ENCODE measurements at regions not wholly inside any gene's neighbourhood (a gene's known extent, or its start where the extent isn't known, plus 50 kb on each side); places are given as distances from the start of the nearest gene placed in this dataset.

- no peak for DNase-seq
These were observed 395.2 kb downstream of the RAD51AP2 start for GRCh38 chr2:17122887-17123501.

DNA sequence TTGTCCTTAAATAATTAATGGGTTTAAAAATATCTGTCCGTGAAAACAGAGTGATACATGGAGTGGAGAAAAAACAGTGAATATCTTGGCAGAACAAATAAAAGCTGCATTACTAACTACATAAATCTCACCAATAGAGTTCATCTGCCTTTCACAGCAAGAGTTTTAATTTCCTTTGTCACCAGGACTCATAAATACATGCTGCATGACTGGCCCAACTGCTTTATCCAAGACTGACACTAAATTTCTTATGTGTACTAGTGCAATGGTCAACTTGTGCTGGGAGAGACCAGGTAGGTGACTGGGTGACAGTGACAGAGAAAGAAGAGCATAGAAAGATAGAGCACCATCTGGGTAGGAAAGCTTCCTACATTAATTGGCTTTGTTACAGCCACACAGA is 402.8 kb downstream of the RAD51AP2 start:
- no peak for DNase-seq

GRCh38 chr2:17115042-17115441 is 403.2 kb downstream of the RAD51AP2 start:
- DNase-seq: no peak

DNA sequence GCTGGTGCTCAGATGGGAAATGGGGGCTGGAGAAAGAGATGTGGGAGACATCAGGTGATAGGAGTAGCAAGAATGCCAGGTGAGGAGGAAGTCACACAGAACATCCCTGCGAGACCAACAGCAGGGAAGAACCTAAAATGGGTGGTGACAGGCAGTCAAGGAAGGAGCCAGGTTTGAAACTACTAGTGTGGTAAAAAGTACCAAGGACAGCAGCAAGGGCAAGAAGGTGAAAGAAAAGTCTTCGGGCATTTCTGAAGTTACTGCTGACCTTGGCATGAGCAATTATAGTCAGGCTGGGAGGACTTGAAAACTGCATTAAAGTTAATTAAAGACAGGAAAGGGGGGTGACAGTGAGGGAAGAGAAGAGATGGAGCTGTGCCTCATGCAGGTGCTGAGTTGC is 410.4 kb downstream of the RAD51AP2 start:
- DNase-seq: no peak

DNA sequence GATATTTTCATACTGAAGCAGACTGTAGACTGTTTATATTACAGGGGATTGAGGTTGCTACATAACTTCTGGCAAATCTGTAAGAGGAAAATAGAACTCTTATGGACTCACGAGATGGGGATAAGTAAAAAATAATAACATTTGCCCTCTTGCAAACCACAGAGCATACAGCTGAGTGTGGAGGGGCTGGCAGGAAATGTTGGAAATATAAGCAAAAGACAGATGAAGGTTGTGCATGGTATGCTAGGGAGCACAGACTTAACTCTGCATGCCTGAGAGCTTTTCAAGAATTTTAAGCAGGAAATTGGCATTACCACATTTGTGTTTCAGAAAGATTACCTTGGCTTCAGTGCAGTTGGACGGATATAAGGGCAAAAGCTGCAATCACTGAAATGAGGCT is 411.1 kb downstream of the RAD51AP2 start:
- DNase-seq: no peak

DNA sequence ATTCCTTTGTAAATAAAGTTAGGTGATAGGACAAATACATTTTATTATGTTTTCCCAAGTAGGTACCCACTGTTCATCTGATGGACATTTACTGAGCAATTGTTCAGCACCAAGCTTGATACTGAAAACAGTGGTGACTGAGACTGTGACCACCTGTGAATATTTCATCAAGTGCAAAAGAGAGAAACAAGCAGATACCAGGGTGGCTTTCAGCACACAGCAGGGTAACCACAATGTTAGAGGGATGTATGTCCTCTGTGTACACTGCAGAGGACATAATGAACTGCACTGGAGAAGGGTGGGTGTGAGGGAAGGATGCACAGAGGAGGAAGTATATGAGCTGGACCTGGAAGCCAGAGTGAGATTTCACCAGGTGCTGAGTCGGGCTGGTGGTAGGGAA is 411.8 kb downstream of the RAD51AP2 start:
- no peak for DNase-seq

GRCh38 chr2:17104454-17104853 is 413.8 kb downstream of the RAD51AP2 start:
- DNase-seq: no peak

GRCh38 chr2:17101596-17101995 is 416.6 kb downstream of the RAD51AP2 start:
- DNase-seq: no peak

GRCh38 chr2:17101091-17101490 is 417.1 kb downstream of the RAD51AP2 start:
- no peak for DNase-seq

GRCh38 chr2:17095340-17095739 is 422.9 kb downstream of the RAD51AP2 start:
- DNase-seq: no peak

DNA sequence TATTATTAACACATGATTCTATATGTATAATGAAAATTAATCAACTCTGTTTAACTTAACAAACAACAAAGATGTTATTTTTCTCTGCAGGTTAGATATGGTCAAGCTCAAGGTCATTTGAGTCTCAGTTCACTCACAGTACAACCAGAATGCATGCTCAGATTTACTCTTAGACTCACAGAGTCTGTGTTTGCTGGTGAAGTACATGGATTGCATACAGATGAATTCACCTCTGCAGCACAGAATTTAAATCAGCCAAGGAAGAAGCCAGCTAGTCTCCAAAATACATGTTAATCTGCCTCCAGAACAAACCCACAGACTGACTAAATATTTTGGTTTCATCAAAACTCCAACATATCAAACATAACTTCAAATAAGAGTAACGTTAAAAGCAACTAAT is 424.5 kb downstream of the RAD51AP2 start:
- no peak for DNase-seq

GRCh38 chr2:17086990-17087389 is 421.4 kb upstream of the CYRIA start:
- DNase-seq: no peak

- no peak for DNase-seq
These were observed 420.0 kb upstream of the CYRIA start for GRCh38 chr2:17085546-17086202.

DNA sequence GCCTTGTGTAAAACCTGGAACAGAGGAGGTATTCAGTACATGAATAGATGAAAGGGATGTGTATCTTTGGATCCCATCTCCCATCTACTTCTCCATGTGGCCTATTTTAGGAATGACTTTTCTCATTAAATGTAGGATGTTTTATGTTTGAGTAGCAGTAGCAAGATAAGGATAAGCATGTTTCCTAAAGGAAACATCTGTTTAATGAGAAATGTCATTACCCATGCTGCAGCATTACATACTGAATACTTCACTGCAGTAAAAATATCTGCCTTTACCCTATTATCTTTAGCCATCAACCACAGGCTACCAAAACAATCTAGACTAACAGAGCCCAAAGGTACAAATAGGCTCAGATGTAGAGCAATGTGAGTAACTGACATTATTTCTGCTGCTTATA is 419.2 kb upstream of the CYRIA start:
- DNase-seq: no peak

DNA sequence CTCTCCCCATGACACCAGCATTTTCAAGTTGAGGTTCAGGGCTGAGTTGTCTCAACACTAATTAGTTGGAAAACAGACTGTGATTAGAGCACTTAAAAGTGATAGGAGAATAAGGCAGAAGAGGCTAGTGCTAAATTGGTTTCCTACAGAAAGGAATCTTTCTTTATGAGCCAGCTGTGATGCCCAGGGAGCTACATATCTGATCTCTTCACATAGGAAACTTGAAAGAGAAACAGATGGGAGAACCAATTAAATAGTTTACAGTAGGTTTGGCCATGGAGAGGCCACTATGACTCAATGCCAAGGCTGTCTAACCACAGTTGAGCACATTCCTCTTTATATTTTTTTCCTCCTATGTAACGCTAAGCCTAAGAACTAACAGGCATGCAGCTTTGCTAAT is 418.3 kb upstream of the CYRIA start:
- DNase-seq: no peak

- DNase-seq: no peak
These were observed 413.6 kb upstream of the CYRIA start for GRCh38 chr2:17079262-17079661.

DNA sequence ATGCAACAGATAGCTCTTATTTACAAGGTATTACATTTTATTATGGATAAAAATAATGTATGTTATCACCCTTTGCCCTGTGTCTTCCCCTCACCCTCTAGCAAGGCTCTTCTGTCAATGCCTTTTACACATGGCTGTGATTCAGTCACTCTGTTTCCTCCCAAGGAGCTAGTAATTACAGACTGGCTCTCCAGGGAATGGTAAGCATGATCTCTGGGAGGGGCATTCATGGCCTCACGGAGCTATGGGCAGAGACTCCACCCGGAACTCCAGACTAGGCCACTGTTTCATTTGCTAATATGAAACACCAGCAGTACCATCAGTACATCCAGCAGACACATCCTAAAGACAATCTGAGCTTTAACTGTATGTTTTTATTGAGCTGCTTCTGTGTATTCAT is 410.9 kb upstream of the CYRIA start:
- no peak for DNase-seq

DNA sequence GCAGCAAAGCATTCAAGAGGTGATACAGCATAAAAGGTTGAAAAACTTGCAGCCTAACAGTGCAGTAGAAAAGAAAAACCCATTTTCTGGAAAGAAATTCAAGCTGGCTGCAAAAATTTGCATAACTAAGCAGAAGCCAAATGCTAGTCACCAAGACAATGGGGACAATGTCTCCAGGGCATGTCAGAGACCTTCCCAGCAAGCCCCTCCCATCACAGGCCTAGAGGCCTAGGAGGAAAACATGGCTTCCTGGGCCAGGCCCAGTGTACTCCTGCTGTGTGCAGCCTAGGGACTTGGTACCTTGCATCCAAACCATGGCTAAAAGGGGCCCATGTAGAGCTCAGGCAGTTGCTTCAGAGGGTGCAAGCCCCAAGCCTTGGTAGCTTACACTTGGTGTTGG is 405.1 kb upstream of the CYRIA start:
- no peak for DNase-seq

GRCh38 chr2:17069564-17069963 is 403.9 kb upstream of the CYRIA start:
- DNase-seq: no peak

GRCh38 chr2:17068021-17068420 is 402.4 kb upstream of the CYRIA start:
- no peak for DNase-seq

DNA sequence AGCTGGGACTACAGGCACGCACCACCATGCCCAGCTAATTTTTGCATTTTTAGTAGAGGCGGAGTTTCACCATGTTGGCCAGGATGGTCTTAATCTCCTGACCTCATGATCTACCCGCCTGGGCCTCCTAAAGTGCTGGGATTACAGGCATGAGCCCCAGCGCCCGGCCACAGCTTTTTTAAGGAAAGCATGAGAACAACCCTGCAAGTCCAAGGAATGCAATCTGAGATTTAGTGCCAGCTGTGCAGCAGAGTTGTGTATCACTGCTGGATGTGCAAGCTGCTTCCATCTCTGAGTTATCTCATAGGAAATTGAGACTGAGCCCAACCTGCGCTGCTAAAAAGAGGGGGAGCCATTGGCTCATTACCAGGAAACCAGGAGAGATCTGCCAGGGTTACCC is 399.9 kb upstream of the CYRIA start:
- no peak for DNase-seq

DNA sequence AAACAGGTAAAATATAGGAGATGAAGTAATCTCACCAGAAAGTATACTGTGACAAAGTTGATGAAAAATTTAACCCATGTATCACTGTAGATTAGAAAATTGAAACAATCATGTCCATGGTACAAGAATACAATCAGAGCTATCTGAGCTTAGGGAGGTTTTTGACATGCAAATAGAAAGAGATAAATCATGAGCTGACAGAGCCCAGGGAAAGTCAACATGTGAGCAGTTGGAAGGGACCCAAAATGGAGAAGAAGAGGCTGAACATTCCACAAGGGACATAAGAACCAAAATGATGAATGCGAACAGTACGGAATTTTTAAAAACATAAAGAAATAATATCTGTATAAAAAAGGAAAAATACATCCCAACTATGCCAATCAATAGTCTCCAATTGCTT is 395.4 kb upstream of the CYRIA start:
- DNase-seq: no peak

DNA sequence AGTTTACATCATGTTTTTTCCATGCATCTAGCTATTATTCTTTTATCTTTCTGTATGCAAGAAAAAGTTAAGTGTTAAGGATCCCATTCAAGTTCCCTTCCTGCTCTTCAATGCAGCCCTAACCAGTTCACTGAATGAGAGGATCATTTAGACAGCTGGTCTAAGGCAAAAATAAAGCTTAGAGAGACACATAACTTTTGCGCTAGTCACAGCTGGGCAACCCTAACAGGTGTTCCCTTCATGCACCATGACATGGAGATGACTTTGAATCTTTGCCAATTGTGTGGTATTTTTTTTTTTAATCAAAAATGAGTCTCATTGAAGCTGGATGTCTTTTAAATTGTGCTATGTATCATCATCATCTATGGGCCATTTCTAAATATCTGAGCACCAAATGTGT is 393.8 kb upstream of the CYRIA start:
- DNase-seq: no peak

DNA sequence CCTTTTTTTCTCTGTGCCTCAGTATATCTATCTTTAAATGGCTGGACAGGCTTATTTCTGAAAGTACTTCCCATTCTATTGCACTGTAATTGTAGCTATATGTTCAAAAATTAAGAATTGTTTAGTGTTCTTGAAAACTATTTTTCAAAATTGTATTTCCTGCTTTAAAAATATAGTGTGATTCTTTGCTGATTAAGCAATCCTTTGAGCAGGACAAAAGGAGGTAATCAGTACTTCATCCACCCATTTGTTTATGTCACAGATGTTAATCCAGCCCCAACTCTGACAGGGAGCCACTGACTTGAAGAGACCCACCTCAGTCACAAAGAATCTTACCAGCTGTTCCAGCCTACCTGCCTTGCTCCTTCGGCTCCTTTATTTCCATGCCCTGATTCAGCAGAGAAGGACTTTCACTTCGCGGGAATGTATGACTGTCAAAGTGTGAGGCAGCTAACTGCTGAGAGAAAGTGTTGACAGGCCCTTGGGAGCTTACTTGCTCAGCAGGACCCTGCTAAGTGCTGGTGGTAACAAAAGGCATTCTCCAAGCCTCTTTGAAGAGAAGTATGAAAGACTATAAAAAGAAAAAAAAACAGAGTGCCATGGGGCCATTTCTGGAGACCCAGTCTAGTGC is 393.3 kb upstream of the CYRIA start:
- no peak for DNase-seq

All from activated T-cell treated with anti-CD3 and anti-CD28 coated beads, Interleukin-2, amount 50 U/mL, for 48 hours (primary cell).